ENCODE measurements at regions not wholly inside any gene's neighbourhood (a gene's known extent, or its start where the extent isn't known, plus 50 kb on each side); places are given as distances from the start of the nearest gene placed in this dataset.
"Not testable (repeated sequence)": the region's sequence is repeated elsewhere in the genome, so short reads cannot be mapped to it uniquely, and the experiment has no call there.

- no peaks in the 10 kb centered on the region for H3K36me3 ChIP-seq (ENCODE audit: control insufficient read depth in 5 of 5, insufficient read depth in 5 of 5, low read length in 5 of 5)
- H3K4me1 ChIP-seq (ENCODE audit: control insufficient read depth in 5 of 5, insufficient read depth in 5 of 5, low read length in 5 of 5), result no peaks in the 10 kb centered on the region
- H3K9me3 ChIP-seq (ENCODE audit: control insufficient read depth in 5 of 5, low read length in 5 of 5), result peaks cover 0 to 2% (median 0%) of the 10 kb centered on the region in 5 donors
- H3K27ac ChIP-seq (ENCODE audit: low read depth, low read length), result no peak overlapping the region
- no peak overlapping the region for H3K4me3 ChIP-seq (ENCODE audit: low read depth in 1 of 5, low read length in 5 of 5)
- H3K9ac ChIP-seq (ENCODE audit: low read length in 5 of 5), result no peak overlapping the region
- H3K27me3 ChIP-seq (ENCODE audit: control insufficient read depth in 5 of 5, insufficient read depth in 4 of 5, low read length in 5 of 5), result no peaks in the 10 kb centered on the region
These were observed 106.8 kb downstream of the PHETA1 start for GRCh38 chr12:111261911-111262676.

DNA sequence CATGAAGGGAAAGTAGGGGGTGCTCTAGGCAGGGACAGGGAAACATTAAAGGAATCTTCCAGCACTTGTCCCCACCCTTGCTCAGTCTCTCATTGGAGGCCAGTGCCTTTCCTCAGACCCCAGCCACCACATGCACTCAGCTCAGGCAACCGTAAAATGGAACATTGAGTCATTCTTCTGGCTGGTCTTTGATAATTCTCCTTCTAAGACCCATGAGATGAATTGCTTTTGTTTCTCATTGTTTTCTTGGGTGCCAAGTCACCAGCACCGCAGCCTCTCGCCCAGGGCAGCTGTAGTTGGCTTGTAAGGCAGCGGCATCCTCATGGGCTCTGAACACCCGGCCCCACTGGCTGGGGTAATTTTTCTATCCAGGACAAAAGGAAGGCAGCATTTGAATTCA, 108.2 kb downstream of the PHETA1 start:
- Histone ChIP-seq H3K9me3 (ENCODE audit: control insufficient read depth in 5 of 5, low read length in 5 of 5) (peaks cover 0 to 2% (median 0%) of the 10 kb centered on the region in 5 donors), H3K4me1 (ENCODE audit: control insufficient read depth in 5 of 5, insufficient read depth in 5 of 5, low read length in 5 of 5) (no peaks in the 10 kb centered on the region), H3K36me3 (ENCODE audit: control insufficient read depth in 5 of 5, insufficient read depth in 5 of 5, low read length in 5 of 5) (no peaks in the 10 kb centered on the region), H3K9ac (ENCODE audit: low read length in 5 of 5) (no peak overlapping the region), H3K4me3 (ENCODE audit: low read depth in 1 of 5, low read length in 5 of 5) (no peak overlapping the region), H3K27ac (ENCODE audit: low read depth, low read length) (no peak overlapping the region), H3K27me3 (ENCODE audit: control insufficient read depth in 5 of 5, insufficient read depth in 4 of 5, low read length in 5 of 5) (peaks cover 0 to 4% (median 3%) of the 10 kb centered on the region in 5 donors)

DNA sequence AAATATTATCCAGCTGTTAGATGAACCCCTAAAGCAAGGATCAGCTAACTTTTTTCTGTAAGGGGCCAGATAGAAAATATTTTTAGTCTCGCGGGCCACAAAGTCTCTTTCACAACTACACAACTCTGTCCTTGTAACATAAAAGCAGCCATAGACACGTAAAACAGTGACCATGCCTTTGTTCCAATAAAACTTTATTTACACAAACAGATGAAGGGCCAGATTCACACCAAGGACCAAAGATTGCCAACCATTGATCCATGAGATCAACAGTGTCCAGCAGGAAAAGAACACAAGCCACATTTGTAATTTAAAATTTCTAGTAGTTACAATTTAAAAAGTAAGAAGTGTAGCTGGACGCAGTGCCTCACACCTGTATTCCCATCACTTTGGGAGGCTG, 109.7 kb downstream of the PHETA1 start:
- Histone ChIP-seq H3K4me1 (ENCODE audit: control insufficient read depth in 5 of 5, insufficient read depth in 5 of 5, low read length in 5 of 5) (no peaks in the 10 kb centered on the region), H3K9ac (ENCODE audit: low read length in 5 of 5) (no peak overlapping the region), H3K9me3 (ENCODE audit: control insufficient read depth in 5 of 5, low read length in 5 of 5) (peaks cover 0 to 2% (median 0%) of the 10 kb centered on the region in 5 donors), H3K27ac (ENCODE audit: low read depth, low read length) (no peak overlapping the region), H3K27me3 (ENCODE audit: control insufficient read depth in 5 of 5, insufficient read depth in 4 of 5, low read length in 5 of 5) (peaks cover 2 to 11% (median 4%) of the 10 kb centered on the region in 5 donors), H3K36me3 (ENCODE audit: control insufficient read depth in 5 of 5, insufficient read depth in 5 of 5, low read length in 5 of 5) (no peaks in the 10 kb centered on the region), H3K4me3 (ENCODE audit: low read depth in 1 of 5, low read length in 5 of 5) (no peak overlapping the region)

GRCh38 chr12:111258081-111258480, 110.8 kb downstream of the PHETA1 start:
- H3K9me3 ChIP-seq (ENCODE audit: control insufficient read depth in 5 of 5, low read length in 5 of 5); H3K36me3 ChIP-seq (ENCODE audit: control insufficient read depth in 5 of 5, insufficient read depth in 5 of 5, low read length in 5 of 5); H3K9ac ChIP-seq (ENCODE audit: low read length in 5 of 5); H3K27ac ChIP-seq (ENCODE audit: low read depth, low read length); H3K4me3 ChIP-seq (ENCODE audit: low read depth in 1 of 5, low read length in 5 of 5); H3K4me1 ChIP-seq (ENCODE audit: control insufficient read depth in 5 of 5, insufficient read depth in 5 of 5, low read length in 5 of 5): not testable (repeated sequence)
- peaks cover 6 to 14% (median 7%) of the 10 kb centered on the region in 5 donors for H3K27me3 ChIP-seq (ENCODE audit: control insufficient read depth in 5 of 5, insufficient read depth in 4 of 5, low read length in 5 of 5)

DNA sequence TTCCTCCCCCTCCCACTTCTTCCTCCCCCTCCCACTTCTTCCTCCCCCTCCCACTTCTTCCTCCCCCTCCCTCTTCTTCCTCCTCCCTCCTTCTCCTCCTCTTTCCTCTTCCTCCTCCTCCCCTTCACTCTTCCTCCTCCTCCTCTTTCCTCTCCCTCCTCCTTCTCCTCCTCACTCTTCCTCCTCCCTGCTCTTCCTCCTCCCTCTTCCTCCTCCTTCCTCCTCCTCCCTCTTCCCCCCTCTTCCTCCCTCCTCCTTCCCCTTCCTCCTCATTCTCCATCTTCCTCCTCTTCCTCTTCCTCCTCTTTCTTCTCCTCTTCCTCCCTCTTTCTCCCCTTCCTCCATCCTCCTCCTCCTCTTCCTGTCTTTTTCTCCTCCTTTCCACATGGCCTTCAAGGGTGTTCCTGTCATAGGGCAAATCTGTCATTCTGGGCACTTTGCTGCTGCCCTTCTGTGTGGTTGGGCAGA, 111.4 kb downstream of the PHETA1 start:
- Histone ChIP-seq H3K9me3 (ENCODE audit: control insufficient read depth in 5 of 5, low read length in 5 of 5) (peaks cover 0 to 2% (median 0%) of the 10 kb centered on the region in 5 donors), H3K9ac (ENCODE audit: low read length in 5 of 5) (no peak overlapping the region), H3K4me3 (ENCODE audit: low read depth in 1 of 5, low read length in 5 of 5) (no peak overlapping the region), H3K27me3 (ENCODE audit: control insufficient read depth in 5 of 5, insufficient read depth in 4 of 5, low read length in 5 of 5) (peaks cover 6 to 14% (median 8%) of the 10 kb centered on the region in 5 donors), H3K36me3 (ENCODE audit: control insufficient read depth in 5 of 5, insufficient read depth in 5 of 5, low read length in 5 of 5) (no peaks in the 10 kb centered on the region), H3K4me1 (ENCODE audit: control insufficient read depth in 5 of 5, insufficient read depth in 5 of 5, low read length in 5 of 5) (no peaks in the 10 kb centered on the region), H3K27ac (ENCODE audit: low read depth, low read length) (no peak overlapping the region)

GRCh38 chr12:111256629-111257434, 112.1 kb downstream of the PHETA1 start:
- Histone ChIP-seq H3K36me3 (ENCODE audit: control insufficient read depth in 5 of 5, insufficient read depth in 5 of 5, low read length in 5 of 5) (no peaks in the 10 kb centered on the region), H3K27ac (ENCODE audit: low read depth, low read length) (no peak overlapping the region), H3K4me1 (ENCODE audit: control insufficient read depth in 5 of 5, insufficient read depth in 5 of 5, low read length in 5 of 5) (no peaks in the 10 kb centered on the region), H3K4me3 (ENCODE audit: low read depth in 1 of 5, low read length in 5 of 5) (no peak overlapping the region), H3K27me3 (ENCODE audit: control insufficient read depth in 5 of 5, insufficient read depth in 4 of 5, low read length in 5 of 5) (peaks cover 6 to 14% (median 8%) of the 10 kb centered on the region in 5 donors), H3K9ac (ENCODE audit: low read length in 5 of 5) (no peak overlapping the region), H3K9me3 (ENCODE audit: control insufficient read depth in 5 of 5, low read length in 5 of 5) (peaks cover 0 to 2% (median 0%) of the 10 kb centered on the region in 5 donors)

GRCh38 chr12:111255261-111255660, 113.6 kb downstream of the PHETA1 start:
- H3K36me3 ChIP-seq (ENCODE audit: control insufficient read depth in 5 of 5, insufficient read depth in 5 of 5, low read length in 5 of 5), result no peaks in the 10 kb centered on the region
- no peak overlapping the region for H3K4me3 ChIP-seq (ENCODE audit: low read depth in 1 of 5, low read length in 5 of 5)
- H3K4me1 ChIP-seq (ENCODE audit: control insufficient read depth in 5 of 5, insufficient read depth in 5 of 5, low read length in 5 of 5), result no peaks in the 10 kb centered on the region
- H3K9me3 ChIP-seq (ENCODE audit: control insufficient read depth in 5 of 5, low read length in 5 of 5), result peaks cover 0 to 2% (median 0%) of the 10 kb centered on the region in 5 donors
- no peak overlapping the region for H3K9ac ChIP-seq (ENCODE audit: low read length in 5 of 5)
- no peak overlapping the region for H3K27ac ChIP-seq (ENCODE audit: low read depth, low read length)
- peaks cover 6 to 14% (median 11%) of the 10 kb centered on the region in 5 donors for H3K27me3 ChIP-seq (ENCODE audit: control insufficient read depth in 5 of 5, insufficient read depth in 4 of 5, low read length in 5 of 5)

DNA sequence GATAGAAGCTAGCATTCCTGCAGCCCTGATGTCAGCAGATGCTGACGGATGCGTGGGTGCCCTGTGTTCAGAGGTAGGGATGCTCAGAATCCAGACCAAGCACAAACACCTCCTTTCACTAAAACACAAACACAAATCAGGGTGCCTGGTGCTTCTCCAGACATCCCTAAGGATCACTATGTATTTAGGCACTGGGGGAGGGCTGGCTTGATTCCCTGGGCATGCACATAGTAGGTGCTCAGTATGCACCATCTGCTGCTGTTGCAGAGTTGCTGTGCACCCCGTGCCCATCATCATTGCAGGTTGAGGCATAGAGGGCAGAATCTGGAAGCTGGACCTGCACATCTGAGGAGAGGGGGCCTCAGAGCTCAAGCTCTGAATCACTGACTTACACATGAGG, 114.8 kb downstream of the PHETA1 start:
- peaks cover 0 to 2% (median 0%) of the 10 kb centered on the region in 5 donors for H3K9me3 ChIP-seq (ENCODE audit: control insufficient read depth in 5 of 5, low read length in 5 of 5)
- H3K36me3 ChIP-seq (ENCODE audit: control insufficient read depth in 5 of 5, insufficient read depth in 5 of 5, low read length in 5 of 5), result no peaks in the 10 kb centered on the region
- no peaks in the 10 kb centered on the region for H3K4me1 ChIP-seq (ENCODE audit: control insufficient read depth in 5 of 5, insufficient read depth in 5 of 5, low read length in 5 of 5)
- H3K9ac ChIP-seq (ENCODE audit: low read length in 5 of 5), result no peak overlapping the region
- H3K27ac ChIP-seq (ENCODE audit: low read depth, low read length), result no peak overlapping the region
- H3K4me3 ChIP-seq (ENCODE audit: low read depth in 1 of 5, low read length in 5 of 5), result no peak overlapping the region
- H3K27me3 ChIP-seq (ENCODE audit: control insufficient read depth in 5 of 5, insufficient read depth in 4 of 5, low read length in 5 of 5), result peaks cover 8 to 21% (median 11%) of the 10 kb centered on the region in 5 donors

DNA sequence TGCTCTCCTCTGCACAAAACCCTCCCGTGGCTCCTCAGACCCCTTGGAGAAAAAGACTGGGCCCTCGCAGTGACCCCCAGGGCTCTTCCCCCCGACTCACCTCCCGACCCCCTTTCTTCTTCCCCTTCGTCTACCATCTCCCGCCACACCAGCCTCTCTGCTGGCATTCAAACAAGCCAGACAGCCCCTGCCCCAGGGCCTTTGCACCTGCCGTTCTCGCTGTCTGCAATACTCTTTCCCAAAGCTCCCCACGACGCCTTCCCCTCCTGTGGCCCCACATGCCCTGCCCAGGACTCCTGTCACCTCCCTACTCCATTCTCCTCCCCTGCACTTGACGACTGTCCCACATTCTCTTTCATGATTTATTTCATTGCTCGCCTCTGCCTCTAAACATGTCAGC, 115.7 kb downstream of the PHETA1 start:
- Histone ChIP-seq H3K4me3 (ENCODE audit: low read depth in 1 of 5, low read length in 5 of 5) (no peak overlapping the region), H3K4me1 (ENCODE audit: control insufficient read depth in 5 of 5, insufficient read depth in 5 of 5, low read length in 5 of 5) (no peaks in the 10 kb centered on the region), H3K36me3 (ENCODE audit: control insufficient read depth in 5 of 5, insufficient read depth in 5 of 5, low read length in 5 of 5) (no peaks in the 10 kb centered on the region), H3K9ac (ENCODE audit: low read length in 5 of 5) (no peak overlapping the region), H3K27ac (ENCODE audit: low read depth, low read length) (no peak overlapping the region), H3K9me3 (ENCODE audit: control insufficient read depth in 5 of 5, low read length in 5 of 5) (peaks cover 0 to 2% (median 0%) of the 10 kb centered on the region in 5 donors), H3K27me3 (ENCODE audit: control insufficient read depth in 5 of 5, insufficient read depth in 4 of 5, low read length in 5 of 5) (peaks cover 8 to 27% (median 12%) of the 10 kb centered on the region in 5 donors)

GRCh38 chr12:111251787-111252186, 117.1 kb downstream of the PHETA1 start:
- Histone ChIP-seq H3K36me3 (ENCODE audit: control insufficient read depth in 5 of 5, insufficient read depth in 5 of 5, low read length in 5 of 5) (no peaks in the 10 kb centered on the region), H3K4me1 (ENCODE audit: control insufficient read depth in 5 of 5, insufficient read depth in 5 of 5, low read length in 5 of 5) (no peaks in the 10 kb centered on the region), H3K9ac (ENCODE audit: low read length in 5 of 5) (no peak overlapping the region), H3K27me3 (ENCODE audit: control insufficient read depth in 5 of 5, insufficient read depth in 4 of 5, low read length in 5 of 5) (peaks cover 5 to 34% (median 19%) of the 10 kb centered on the region in 5 donors), H3K27ac (ENCODE audit: low read depth, low read length) (no peak overlapping the region), H3K4me3 (ENCODE audit: low read depth in 1 of 5, low read length in 5 of 5) (no peak overlapping the region), H3K9me3 (ENCODE audit: control insufficient read depth in 5 of 5, low read length in 5 of 5) (no peaks in the 10 kb centered on the region)

Data from subcutaneous abdominal adipose tissue (tissue), 5 donors.